ENCODE measurements at regions not wholly inside any gene's neighbourhood (a gene's known extent, or its start where the extent isn't known, plus 50 kb on each side); places are given as distances from the start of the nearest gene placed in this dataset.

DNA sequence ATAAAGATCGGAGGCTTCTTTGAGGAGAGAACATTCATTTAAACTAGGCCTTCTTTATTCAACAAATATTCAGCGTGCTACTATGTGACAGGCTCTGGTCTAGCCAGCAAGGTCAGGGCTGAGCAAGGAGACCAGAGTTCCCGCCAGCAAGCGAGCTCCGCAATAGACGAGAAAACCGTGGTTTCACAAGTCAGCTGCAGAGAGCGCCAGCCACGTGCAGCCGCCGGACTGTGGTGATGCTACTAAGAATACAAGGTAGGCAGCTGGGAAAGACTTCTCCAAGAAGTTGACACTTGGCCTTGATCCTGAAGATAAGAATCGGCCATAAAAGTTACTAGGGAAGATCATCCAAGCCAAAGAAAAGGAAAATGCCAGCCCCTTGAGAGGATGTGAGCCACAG is 533.7 kb upstream of the SALL3 start:
- no peaks in the 10 kb centered on the region for H3K4me1 ChIP-seq (ENCODE audit: control insufficient read depth, extremely low read depth, insufficient read depth, low read length)
- no peak for TF ChIP-seq EZH2 (IDR thresholded peaks at IDR 0.05; ENCODE audit: low read length, missing control alignments)
- no peak overlapping the region for H3K27ac ChIP-seq (ENCODE audit: insufficient read depth, low read length)
- H3K9ac ChIP-seq (ENCODE audit: insufficient read depth, low read length) = no peak overlapping the region
- H3K27me3 ChIP-seq (ENCODE audit: control insufficient read depth, insufficient read depth, low read length) = no peaks in the 10 kb centered on the region
- H3K4me3 ChIP-seq (replicated peaks in 1 of 4; ENCODE audit: control extremely low read depth in 1 of 4, insufficient read depth in 1 of 4, low read depth in 3 of 4, low read length in 4 of 4) = no peak overlapping the region
- no peaks in the 10 kb centered on the region for H3K79me2 ChIP-seq (ENCODE audit: control insufficient read depth, insufficient read depth, low read length)
- no peaks in the 10 kb centered on the region for H3K9me3 ChIP-seq (ENCODE audit: control insufficient read depth, insufficient read depth, low read depth, low read length)
- no peaks in the 10 kb centered on the region for H4K20me1 ChIP-seq (ENCODE audit: control insufficient read depth, extremely low read depth, insufficient read depth, low read length)
- no peak overlapping the region for H3K4me2 ChIP-seq (ENCODE audit: extremely low read depth, insufficient read depth, low read length)
- H2AFZ ChIP-seq (ENCODE audit: low read length) = no peak overlapping the region
- no peak for DNase-seq (ENCODE audit: low read depth in 2 of 2)
- no peaks in the 10 kb centered on the region for H3K36me3 ChIP-seq (ENCODE audit: control insufficient read depth, insufficient read depth, low read length)

DNA sequence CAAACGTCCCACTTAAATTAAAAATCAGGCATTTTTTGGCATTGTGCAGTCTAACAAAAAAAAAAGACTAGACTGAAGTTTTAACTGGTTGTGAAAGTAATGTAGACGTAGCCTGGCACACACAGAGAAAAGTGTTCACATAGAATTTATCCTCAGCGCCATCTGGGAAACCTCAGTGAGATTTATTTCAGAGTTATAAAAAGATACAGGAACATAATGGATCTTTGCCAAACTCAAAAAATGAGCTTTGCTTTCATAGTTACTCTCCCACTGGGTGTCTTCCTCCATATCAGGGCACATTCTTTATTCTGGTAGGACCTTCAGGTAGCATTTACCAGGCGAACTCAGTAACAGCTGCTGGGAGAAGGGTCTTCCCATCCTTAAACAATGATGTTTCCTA is 532.4 kb upstream of the SALL3 start:
- Histone ChIP-seq H3K4me1 (ENCODE audit: control insufficient read depth, extremely low read depth, insufficient read depth, low read length) (no peaks in the 10 kb centered on the region), H3K4me3 (replicated peaks in 1 of 4; ENCODE audit: control extremely low read depth in 1 of 4, insufficient read depth in 1 of 4, low read depth in 3 of 4, low read length in 4 of 4) (no peak overlapping the region), H4K20me1 (ENCODE audit: control insufficient read depth, extremely low read depth, insufficient read depth, low read length) (no peaks in the 10 kb centered on the region), H2AFZ (ENCODE audit: low read length) (no peak overlapping the region), H3K4me2 (ENCODE audit: extremely low read depth, insufficient read depth, low read length) (no peak overlapping the region), H3K79me2 (ENCODE audit: control insufficient read depth, insufficient read depth, low read length) (no peaks in the 10 kb centered on the region), H3K27ac (ENCODE audit: insufficient read depth, low read length) (no peak overlapping the region), H3K27me3 (ENCODE audit: control insufficient read depth, insufficient read depth, low read length) (no peaks in the 10 kb centered on the region), H3K9ac (ENCODE audit: insufficient read depth, low read length) (no peak overlapping the region), H3K36me3 (ENCODE audit: control insufficient read depth, insufficient read depth, low read length) (no peaks in the 10 kb centered on the region), H3K9me3 (ENCODE audit: control insufficient read depth, insufficient read depth, low read depth, low read length) (no peaks in the 10 kb centered on the region)
- no peak for DNase-seq (ENCODE audit: low read depth in 2 of 2)
- no peak for TF ChIP-seq CTCF (conservative IDR thresholded peaks at IDR 0.05 in 1 of 2, IDR thresholded peaks at IDR 0.05 in 1 of 2; ENCODE audit: low read depth in 1 of 2, low read length in 2 of 2)
- TF ChIP-seq EZH2 (IDR thresholded peaks at IDR 0.05; ENCODE audit: low read length, missing control alignments) = no peak

DNA sequence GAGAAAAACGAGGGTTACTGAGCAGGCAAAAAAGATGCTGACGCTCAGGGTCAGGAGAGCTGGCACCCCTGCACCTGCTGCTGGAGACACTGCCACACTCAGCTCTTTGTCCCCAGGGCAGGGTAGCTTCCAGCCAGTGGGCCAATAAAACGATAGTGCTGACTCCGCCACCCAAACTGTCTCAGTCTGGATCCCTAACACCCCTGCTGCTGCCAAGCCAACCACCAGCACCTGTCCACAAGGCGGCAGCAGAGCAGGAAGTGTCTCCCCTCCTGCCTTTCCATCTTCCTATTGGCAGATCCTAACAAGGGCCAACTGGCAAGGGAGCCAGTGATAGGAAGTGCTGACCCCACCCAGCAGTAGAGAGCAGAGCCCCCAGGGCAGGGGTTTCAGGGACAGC is 531.5 kb upstream of the SALL3 start:
- H3K27ac ChIP-seq (ENCODE audit: insufficient read depth, low read length) = no peak overlapping the region
- H3K9me3 ChIP-seq (ENCODE audit: control insufficient read depth, insufficient read depth, low read depth, low read length) = no peaks in the 10 kb centered on the region
- no peak overlapping the region for H2AFZ ChIP-seq (ENCODE audit: low read length)
- DNase-seq (ENCODE audit: low read depth in 2 of 2) = no peak
- H3K4me2 ChIP-seq (ENCODE audit: extremely low read depth, insufficient read depth, low read length) = no peak overlapping the region
- H3K27me3 ChIP-seq (ENCODE audit: control insufficient read depth, insufficient read depth, low read length) = no peaks in the 10 kb centered on the region
- no peak overlapping the region for H3K4me3 ChIP-seq (replicated peaks in 1 of 4; ENCODE audit: control extremely low read depth in 1 of 4, insufficient read depth in 1 of 4, low read depth in 3 of 4, low read length in 4 of 4)
- no peaks in the 10 kb centered on the region for H3K36me3 ChIP-seq (ENCODE audit: control insufficient read depth, insufficient read depth, low read length)
- no peak for TF ChIP-seq CTCF (conservative IDR thresholded peaks at IDR 0.05 in 1 of 2, IDR thresholded peaks at IDR 0.05 in 1 of 2; ENCODE audit: low read depth in 1 of 2, low read length in 2 of 2)
- TF ChIP-seq EZH2 (IDR thresholded peaks at IDR 0.05; ENCODE audit: low read length, missing control alignments) = no peak
- no peaks in the 10 kb centered on the region for H3K4me1 ChIP-seq (ENCODE audit: control insufficient read depth, extremely low read depth, insufficient read depth, low read length)
- H3K9ac ChIP-seq (ENCODE audit: insufficient read depth, low read length) = no peak overlapping the region
- H4K20me1 ChIP-seq (ENCODE audit: control insufficient read depth, extremely low read depth, insufficient read depth, low read length) = no peaks in the 10 kb centered on the region
- no peaks in the 10 kb centered on the region for H3K79me2 ChIP-seq (ENCODE audit: control insufficient read depth, insufficient read depth, low read length)

Measured in fibroblast of lung (primary cell).